ENCODE measurements at regions not wholly inside any gene's neighbourhood (a gene's known extent, or its start where the extent isn't known, plus 50 kb on each side); places are given as distances from the start of the nearest gene placed in this dataset.

DNA sequence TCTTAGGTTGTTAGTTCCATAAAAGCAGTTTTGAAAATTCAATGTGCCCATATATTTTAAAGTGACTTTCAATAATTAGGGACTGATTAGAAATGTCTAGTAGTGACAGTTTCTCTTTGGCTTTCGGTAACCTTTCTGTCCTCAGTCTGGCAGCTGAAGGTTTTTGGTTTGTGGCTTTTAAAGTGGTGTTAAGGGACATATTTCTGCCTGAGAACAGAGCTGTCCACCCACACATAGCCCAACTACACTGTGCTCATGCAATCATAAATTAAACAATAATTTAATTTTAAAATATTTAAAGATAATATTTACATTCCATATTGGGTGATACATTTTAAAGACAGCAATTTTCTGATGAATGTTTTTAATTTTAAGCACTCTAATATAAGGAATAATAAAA, 335.0 kb upstream of the TENM3 start:
- H3K4me3 ChIP-seq (replicated peaks; ENCODE audit: low read depth, low read length): no peak overlapping the region
- H3K27me3 ChIP-seq (replicated peaks; ENCODE audit: control insufficient read depth, insufficient read depth, low read length): no peaks in the 10 kb centered on the region
- TF ChIP-seq CTCF (IDR thresholded peaks at IDR 0.05; ENCODE audit: insufficient read depth, low read length, poor library complexity, severe bottlenecking): no peak
- H3K36me3 ChIP-seq (ENCODE audit: control insufficient read depth, insufficient read depth, low read length): no peaks in the 10 kb centered on the region
- DNase-seq (ENCODE audit: extremely low read depth, insufficient read length): no peak

- TF ChIP-seq CTCF (IDR thresholded peaks at IDR 0.05; ENCODE audit: insufficient read depth, low read length, poor library complexity, severe bottlenecking): no peak
- Histone ChIP-seq H3K4me3 (replicated peaks; ENCODE audit: low read depth, low read length) (no peak overlapping the region), H3K36me3 (ENCODE audit: control insufficient read depth, insufficient read depth, low read length) (no peaks in the 10 kb centered on the region), H3K27me3 (replicated peaks; ENCODE audit: control insufficient read depth, insufficient read depth, low read length) (no peaks in the 10 kb centered on the region)
- no peak for DNase-seq (ENCODE audit: extremely low read depth, insufficient read length)
Measured at GRCh38 chr4:181909368-181909767, 333.8 kb upstream of the TENM3 start.

GRCh38 chr4:181911420-181911819, 331.8 kb upstream of the TENM3 start:
- Histone ChIP-seq H3K36me3 (ENCODE audit: control insufficient read depth, insufficient read depth, low read length) (no peaks in the 10 kb centered on the region), H3K4me3 (replicated peaks; ENCODE audit: low read depth, low read length) (no peak overlapping the region), H3K27me3 (replicated peaks; ENCODE audit: control insufficient read depth, insufficient read depth, low read length) (no peaks in the 10 kb centered on the region)
- no peak for TF ChIP-seq CTCF (IDR thresholded peaks at IDR 0.05; ENCODE audit: insufficient read depth, low read length, poor library complexity, severe bottlenecking)
- no peak for DNase-seq (ENCODE audit: extremely low read depth, insufficient read length)

DNA sequence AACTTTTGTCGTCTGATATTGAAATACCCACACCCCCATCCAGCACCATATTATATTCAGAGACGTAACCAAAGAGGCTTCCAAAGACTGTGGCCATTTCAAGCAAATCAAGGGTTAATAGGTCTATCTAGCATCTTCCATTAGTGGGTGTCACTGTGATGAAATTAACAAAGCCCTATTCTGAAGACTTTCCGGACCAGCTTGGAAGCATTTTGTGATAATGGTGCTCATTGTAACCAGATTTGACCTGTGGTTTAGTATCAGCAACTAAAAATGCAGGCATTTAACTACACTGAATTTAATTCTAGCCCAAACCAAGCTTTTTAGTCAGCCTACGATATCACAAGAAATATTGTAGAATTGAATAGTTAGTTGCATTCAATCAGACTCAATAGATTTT, 309.7 kb upstream of the TENM3 start:
- Histone ChIP-seq H3K27me3 (replicated peaks; ENCODE audit: control insufficient read depth, insufficient read depth, low read length) (no peaks in the 10 kb centered on the region), H3K36me3 (ENCODE audit: control insufficient read depth, insufficient read depth, low read length) (no peaks in the 10 kb centered on the region), H3K4me3 (replicated peaks; ENCODE audit: low read depth, low read length) (no peak overlapping the region)
- no peak for TF ChIP-seq CTCF (IDR thresholded peaks at IDR 0.05; ENCODE audit: insufficient read depth, low read length, poor library complexity, severe bottlenecking)
- DNase-seq (ENCODE audit: extremely low read depth, insufficient read length): no peak

- Histone ChIP-seq H3K27me3 (replicated peaks; ENCODE audit: control insufficient read depth, insufficient read depth, low read length) (no peaks in the 10 kb centered on the region), H3K36me3 (ENCODE audit: control insufficient read depth, insufficient read depth, low read length) (no peaks in the 10 kb centered on the region), H3K4me3 (replicated peaks; ENCODE audit: low read depth, low read length) (no peak overlapping the region)
- DNase-seq (ENCODE audit: extremely low read depth, insufficient read length): no peak
- TF ChIP-seq CTCF (IDR thresholded peaks at IDR 0.05; ENCODE audit: insufficient read depth, low read length, poor library complexity, severe bottlenecking): no peak
Measured at GRCh38 chr4:181938631-181939030, 304.6 kb upstream of the TENM3 start.

- no peak for TF ChIP-seq CTCF (IDR thresholded peaks at IDR 0.05; ENCODE audit: insufficient read depth, low read length, poor library complexity, severe bottlenecking)
- DNase-seq (ENCODE audit: extremely low read depth, insufficient read length): no peak
- H3K27me3 ChIP-seq (replicated peaks; ENCODE audit: control insufficient read depth, insufficient read depth, low read length): no peaks in the 10 kb centered on the region
- H3K36me3 ChIP-seq (ENCODE audit: control insufficient read depth, insufficient read depth, low read length): no peaks in the 10 kb centered on the region
- H3K4me3 ChIP-seq (replicated peaks; ENCODE audit: low read depth, low read length): no peak overlapping the region
Measured at GRCh38 chr4:181939199-181939945, 303.8 kb upstream of the TENM3 start.
